H1 (cell line): ENCODE measurements at regions not wholly inside any gene's neighbourhood (a gene's known extent, or its start where the extent isn't known, plus 50 kb on each side); places are given as distances from the start of the nearest gene placed in this dataset.

Experiments used
- CEBPB ChIP-seq: IDR thresholded peaks from 2 replicates; pipeline ENCODE4 v1.6.1; 2012; ENCODE audit warnings: low read depth, low read length
- CHD7 ChIP-seq: fragments of 300-600 bp; sonication (generic); IDR thresholded peaks from 2 replicates; pipeline ENCODE4 v1.7.1; 2012; ENCODE audit warnings: low read length, moderate library complexity, mild to moderate bottlenecking, inconsistent platforms; ENCODE audit not compliant: insufficient replicate concordance
- CTBP2 ChIP-seq: IDR thresholded peaks from 2 replicates; pipeline ENCODE4 v1.7.0; 2011; ENCODE audit warnings: borderline replicate concordance, mild to moderate bottlenecking, moderate library complexity, mixed read lengths, low read length; ENCODE audit not compliant: insufficient read depth, insufficient read length
- KDM5A ChIP-seq: fragments of 200-600 bp; IDR thresholded peaks from 2 replicates; pipeline ENCODE4 v1.7.1; 2012; ENCODE audit warnings: mild to moderate bottlenecking, low read length, inconsistent platforms, mixed read lengths
- MAX ChIP-seq: IDR thresholded peaks from 2 replicates; pipeline ENCODE4 v1.6.1; 2012; ENCODE audit warnings: inconsistent platforms
- RBBP5 ChIP-seq: IDR thresholded peaks from 2 replicates; pipeline ENCODE4 v1.7.1; 2012; ENCODE audit warnings: low read depth, mild to moderate bottlenecking, inconsistent platforms, low read length, moderate library complexity, borderline replicate concordance
- RFX5 ChIP-seq: IDR thresholded peaks from 2 replicates; pipeline ENCODE4 v1.6.1; 2011; ENCODE audit warnings: low read depth, low read length, improper control_type of control experiment, borderline replicate concordance
- RXRA ChIP-seq: IDR thresholded peaks from 2 replicates; pipeline ENCODE4 v1.6.1; 2011; ENCODE audit warnings: low read depth, mild to moderate bottlenecking, low read length, moderate library complexity; ENCODE audit not compliant: insufficient read depth
- SAP30 ChIP-seq: fragments of 300-600 bp; sonication (generic); IDR thresholded peaks from 2 replicates; pipeline ENCODE4 v1.7.1; 2012; ENCODE audit warnings: low read length, moderate library complexity, mild to moderate bottlenecking, inconsistent platforms; ENCODE audit not compliant: insufficient read depth, insufficient replicate concordance
- SIRT6 ChIP-seq: IDR thresholded peaks from one replicate; pipeline ENCODE4 v1.7.1; 2012; ENCODE audit warnings: low read length, inconsistent platforms
- TF ChIP-seq, protein P1 (sequence below): IDR thresholded peaks from 2 replicates; pipeline ENCODE4 v1.6.1; 2011; ENCODE audit warnings: low read length, improper control_type of control experiment

DNA sequence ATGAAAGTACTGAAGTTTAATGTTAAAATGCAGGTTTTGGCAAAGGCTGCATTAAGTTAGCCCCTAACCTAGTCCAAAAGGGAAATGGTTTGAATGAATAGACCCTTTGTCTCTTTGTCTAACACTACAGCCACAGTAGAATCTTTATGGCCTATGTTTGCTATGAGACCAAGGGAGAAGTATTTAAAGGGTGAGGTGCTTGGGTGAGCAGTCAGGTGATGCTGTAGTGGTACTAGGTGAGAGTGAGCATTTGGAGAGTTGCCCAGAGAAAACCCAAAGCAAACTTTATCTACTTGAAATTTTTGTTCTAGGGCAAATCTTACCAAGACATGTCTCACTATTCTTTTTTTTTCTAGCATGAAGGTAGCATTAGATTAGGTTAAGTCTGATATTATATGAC is 1961.4 kb upstream of the WWC1 start (continued):
- TF ChIP-seq CHD7, result no peak
- TF ChIP-seq RBBP5, result no peak
- TF ChIP-seq CEBPB, result no peak
- no peak for TF ChIP-seq RFX5
- TF ChIP-seq SAP30, result no peak
- TF ChIP-seq KDM5A, result no peak
- no peak for TF ChIP-seq MAX
- no peak for TF ChIP-seq SIRT6
- no peak for TF ChIP-seq CTBP2
- TF ChIP-seq RXRA, result no peak
- TF ChIP-seq, protein P1, sequence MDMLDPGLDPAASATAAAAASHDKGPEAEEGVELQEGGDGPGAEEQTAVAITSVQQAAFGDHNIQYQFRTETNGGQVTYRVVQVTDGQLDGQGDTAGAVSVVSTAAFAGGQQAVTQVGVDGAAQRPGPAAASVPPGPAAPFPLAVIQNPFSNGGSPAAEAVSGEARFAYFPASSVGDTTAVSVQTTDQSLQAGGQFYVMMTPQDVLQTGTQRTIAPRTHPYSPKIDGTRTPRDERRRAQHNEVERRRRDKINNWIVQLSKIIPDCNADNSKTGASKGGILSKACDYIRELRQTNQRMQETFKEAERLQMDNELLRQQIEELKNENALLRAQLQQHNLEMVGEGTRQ, result no peak
